H1 (cell line): ENCODE measurements at regions not wholly inside any gene's neighbourhood (a gene's known extent, or its start where the extent isn't known, plus 50 kb on each side); places are given as distances from the start of the nearest gene placed in this dataset.

ENCODE experiments used
- CTBP2 ChIP-seq: IDR thresholded peaks from 2 replicates; pipeline ENCODE4 v1.7.0; 2011; ENCODE audit warnings: borderline replicate concordance, mild to moderate bottlenecking, moderate library complexity, mixed read lengths, low read length; ENCODE audit not compliant: insufficient read depth, insufficient read length
- TAF1 ChIP-seq: IDR thresholded peaks from 2 replicates; pipeline ENCODE4 v1.6.1; 2011; ENCODE audit warnings: mild to moderate bottlenecking, low read depth, low read length
- TBP ChIP-seq: IDR thresholded peaks from 2 replicates; pipeline ENCODE4 v1.6.1; 2011; ENCODE audit warnings: low read depth, low read length, improper control_type of control experiment

GRCh38 chr1:244318512-244318911, 133.2 kb downstream of the ADSS2 start (continued):
- TF ChIP-seq TAF1, result no peak
- no peak for TF ChIP-seq TBP
- TF ChIP-seq CTBP2, result no peak
